GM12878 (cell line): ENCODE measurements at regions not wholly inside any gene's neighbourhood (a gene's known extent, or its start where the extent isn't known, plus 50 kb on each side); places are given as distances from the start of the nearest gene placed in this dataset.

Experiments
- ATAC-seq: fragments of 200-7000 bp; cut with Tn5 transposase; 3 replicates; pipeline ENCODE4 v1.9.1; 2020; ENCODE audit warnings: mild to moderate bottlenecking, moderate library complexity
- BruUV-seq: library from RNA; stranded (reverse); fragments of 400-500 nt; replicated peaks from 2 replicates; lab custom pipeline; 2021; lab: Mats Ljungman, UMichigan
- CTCF ChIA-PET: fragments of 300-600 bp; sonication (Branson Sonifier 250); formaldehyde crosslinking; extraction: SDS; loops from one replicate; lab custom pipeline; 2021; ENCODE audit warnings: inconsistent platforms; lab: Yijun Ruan, JAX
- POLR2A ChIA-PET: fragments of 350-600 bp; formaldehyde crosslinking; extraction: SDS; loops from one replicate; lab custom pipeline; 2021; ENCODE audit warnings: inconsistent platforms; lab: Charles Lee
- RAD21 ChIA-PET: fragments of 300-600 bp; sonication (Branson Sonifier 250); formaldehyde crosslinking; loops from one replicate; lab custom pipeline; 2023; ENCODE audit warnings: antibody characterized with exemption; ENCODE audit not compliant: unreplicated experiment; lab: Charles Lee
- SMC1A ChIA-PET: fragments of 300-600 bp; sonication (Branson Sonifier 250); formaldehyde crosslinking; loops from one replicate; lab custom pipeline; 2023; ENCODE audit not compliant: unreplicated experiment, uncharacterized antibody; lab: Charles Lee
- DNase-seq: peaks from one replicate; pipeline ENCODE4 v3.0.0-alpha.2; 2011; ENCODE audit warnings: low read depth, low spot score
- FAIRE-seq: peaks from 3 replicates; lab custom pipeline; 2011; peaks lifted over from hg19 to GRCh38; lab: Jason Lieb, UNC
- H2AFZ ChIP-seq: 2 replicates; pipeline ENCODE4 v1.6.0; 2011; ENCODE audit warnings: low read depth, low read length, control low read depth; ENCODE audit not compliant: control insufficient read depth
- H3K27ac ChIP-seq: 2 replicates; pipeline ENCODE4 v1.5.1; 2011; ENCODE audit warnings: control low read depth; ENCODE audit not compliant: control insufficient read depth, insufficient read depth
- H3K27me3 ChIP-seq, 2 experiments: replicated peaks in 1 of 2; 2 replicates each; pipeline versions ENCODE4 v1.6.0 to v1.6.1; 2011; ENCODE audit warnings: low read length in 1 of 2; ENCODE audit not compliant: control insufficient read depth in 2 of 2, insufficient read depth in 2 of 2
- H3K36me3 ChIP-seq, 2 experiments: 2 replicates each; pipeline ENCODE4 v1.5.1; 2011; ENCODE audit warnings: low read length in 1 of 2; ENCODE audit not compliant: control insufficient read depth in 2 of 2, insufficient read depth in 2 of 2
- H3K4me1 ChIP-seq: 2 replicates; pipeline ENCODE4 v1.6.1; 2011; ENCODE audit warnings: mild to moderate bottlenecking, low read length, moderate library complexity, mixed read lengths; ENCODE audit not compliant: control insufficient read depth, insufficient read depth
- H3K4me2 ChIP-seq: 2 replicates; pipeline ENCODE4 v1.6.0; 2011; ENCODE audit warnings: control low read depth; ENCODE audit not compliant: control insufficient read depth, insufficient read depth
- H3K4me3 ChIP-seq: fragments of 200-600 bp; sonication (generic); 2 replicates; pipeline ENCODE4 v1.5.1; 2016
- H3K79me2 ChIP-seq: 2 replicates; pipeline ENCODE4 v1.6.0; 2011; ENCODE audit warnings: low read length; ENCODE audit not compliant: control insufficient read depth, insufficient read depth
- H3K9ac ChIP-seq: 2 replicates; pipeline ENCODE4 v1.8.0; 2011; ENCODE audit warnings: low read length, control low read depth, mixed read lengths; ENCODE audit not compliant: control insufficient read depth, insufficient read depth
- H3K9me3 ChIP-seq: replicated peaks from 3 replicates; pipeline ENCODE4 v1.5.1; 2011; ENCODE audit warnings: mild to moderate bottlenecking, low read length; ENCODE audit not compliant: control insufficient read depth, insufficient read depth
- H4K20me1 ChIP-seq: 2 replicates; pipeline ENCODE4 v1.6.0; 2011; ENCODE audit not compliant: control insufficient read depth, insufficient read depth
- ATF7 ChIP-seq: fragments of 450-650 bp; IDR thresholded peaks from 2 replicates; pipeline ENCODE4 v1.6.1; 2016; ENCODE audit warnings: low read depth, mild to moderate bottlenecking
- DPF2 ChIP-seq: fragments of 450-650 bp; IDR thresholded peaks from 2 replicates; pipeline ENCODE4 v1.6.1; 2017; ENCODE audit warnings: mild to moderate bottlenecking
- EP300 ChIP-seq, 2 experiments: fragments of 150-350 bp in 1 of 2; IDR thresholded peaks; 2 replicates each; pipeline ENCODE4 v1.6.1; 2011 to 2012; ENCODE audit warnings: low read depth in 2 of 2, low read length in 2 of 2, borderline replicate concordance in 1 of 2, improper control_type of control experiment in 1 of 2, inconsistent platforms in 1 of 2; ENCODE audit not compliant: control insufficient read depth in 1 of 2
- HSF1 ChIP-seq: fragments of 150-350 bp; IDR thresholded peaks from 2 replicates; pipeline ENCODE4 v1.6.1; 2014; ENCODE audit warnings: mild to moderate bottlenecking, low read depth, low read length
- IKZF1 ChIP-seq: fragments of 450-650 bp; conservative IDR thresholded peaks from 2 replicates; pipeline ENCODE4 v1.6.1; 2017; ENCODE audit warnings: antibody characterized with exemption, mild to moderate bottlenecking
- JUNB ChIP-seq: IDR thresholded peaks from 2 replicates; pipeline ENCODE4 v1.6.1; 2016; ENCODE audit warnings: antibody characterized with exemption, mild to moderate bottlenecking
- NFYB ChIP-seq: IDR thresholded peaks from 2 replicates; pipeline ENCODE4 v1.6.1; 2011; ENCODE audit warnings: low read depth, mild to moderate bottlenecking, low read length, improper control_type of control experiment, moderate library complexity; ENCODE audit not compliant: insufficient read depth
- NR2F1 ChIP-seq: fragments of 450-650 bp; conservative IDR thresholded peaks from 2 replicates; pipeline ENCODE4 v1.6.1; 2017; ENCODE audit warnings: mild to moderate bottlenecking
- SMC3 ChIP-seq: IDR thresholded peaks from 2 replicates; pipeline ENCODE4 v1.6.1; 2011; ENCODE audit warnings: low read length, improper control_type of control experiment, borderline replicate concordance
- SPI1 ChIP-seq: IDR thresholded peaks from 2 replicates; pipeline ENCODE4 v1.6.1; 2011; ENCODE audit warnings: low read depth, mild to moderate bottlenecking, low read length, moderate library complexity, borderline replicate concordance; ENCODE audit not compliant: insufficient read depth
- SUZ12 ChIP-seq: fragments of 200-600 bp; sonication (generic); IDR thresholded peaks from one replicate; pipeline ENCODE4 v1.6.1; 2018; ENCODE audit warnings: antibody characterized with exemption, mild to moderate bottlenecking; ENCODE audit not compliant: unreplicated experiment
- YY1 ChIP-seq: IDR thresholded peaks from 2 replicates; pipeline ENCODE4 v1.6.1; 2011; ENCODE audit warnings: low read depth, mild to moderate bottlenecking, low read length
- WGBS: methylation state at CpG from one replicate; pipeline ENCODE4 v1.1.6; 2016; ENCODE audit warnings: low lambda C conversion rate; ENCODE audit not compliant: insufficient replicate concordance, insufficient coverage; ENCODE audit errors: missing lambda C conversion rate; 5-methylcytosine and 5-hydroxymethylcytosine counted together
- in situ Hi-C: fragments of 300-500 bp; cut with MboI; formaldehyde crosslinking; loops from 9 replicates; pipeline ENCODE4 v1.14.3; 2018; ENCODE audit warnings: mixed read lengths
- intact Hi-C: fragments of 100-400 bp; cut with micrococcal nuclease; formaldehyde crosslinking; loops from one replicate; pipeline ENCODE4 v1.14.2; 2022; ENCODE audit not compliant: unreplicated experiment

- no peak for DNase-seq
- Histone ChIP-seq H3K27me3 (no peaks in the 10 kb centered on the region), H3K4me3 (no peak overlapping the region), H3K4me1 (no peaks in the 10 kb centered on the region), H4K20me1 (no peaks in the 10 kb centered on the region), H3K9ac (no peak overlapping the region), H3K4me2 (no peak overlapping the region), H2AFZ (no peak overlapping the region), H3K36me3 (no peaks in the 10 kb centered on the region), H3K27ac (no peak overlapping the region), H3K79me2 (no peaks in the 10 kb centered on the region), H3K9me3 (no peaks in the 10 kb centered on the region)
- ATAC-seq = no peak
- CTCF ChIA-PET = no interaction called here
- FAIRE-seq = no peak
- no TSS peak for BruUV-seq
- SMC1A ChIA-PET = interaction anchor here (1.4 kb wide), 1 partner anchor 25 kb away, joined by 5 read pairs; no protein-coding TSS in a partner anchor
- RAD21 ChIA-PET = no interaction called here
- no peak for TF ChIP-seq SMC3
- TF ChIP-seq NFYB = no peak
- no peak for TF ChIP-seq YY1
- TF ChIP-seq JUNB = no peak
- no peak for TF ChIP-seq ATF7
- TF ChIP-seq DPF2 = no peak
- no peak for TF ChIP-seq EP300 (IDR thresholded peaks at IDR 0.05; ENCODE audit: borderline replicate concordance in 1 of 2, control insufficient read depth in 1 of 2, low read depth in 2 of 2, low read length in 2 of 2)
- in situ Hi-C loops = no loop called here
- intact Hi-C loops = no loop called here
- POLR2A ChIA-PET = no interaction called here
- WGBS = 58% methylated on average over 1 of the region's 1 CpG
These were observed 253.8 kb upstream of the CITED2 start for GRCh38 chr6:139628270-139628669.

GRCh38 chr6:139627091-139627490, 252.6 kb upstream of the CITED2 start:
- no peaks in the 10 kb centered on the region for H3K36me3 ChIP-seq
- SMC1A ChIA-PET = interaction anchor here (1.0 to 1.2 kb wide), 2 partner anchors 26 to 68 kb away, joined by 4 read pairs; no protein-coding TSS in a partner anchor
- H3K27me3 ChIP-seq = no peaks in the 10 kb centered on the region
- no peak overlapping the region for H3K9ac ChIP-seq
- CTCF ChIA-PET = no interaction called here
- intact Hi-C loops = no loop called here
- no peak overlapping the region for H3K4me2 ChIP-seq
- H3K4me1 ChIP-seq = no peaks in the 10 kb centered on the region
- WGBS = 0% methylated on average over 1 of the region's 1 CpG
- no peak overlapping the region for H3K4me3 ChIP-seq
- in situ Hi-C loops = no loop called here
- no peaks in the 10 kb centered on the region for H4K20me1 ChIP-seq
- TF ChIP-seq EP300 (IDR thresholded peaks at IDR 0.05; ENCODE audit: borderline replicate concordance in 1 of 2, control insufficient read depth in 1 of 2, low read depth in 2 of 2, low read length in 2 of 2) (no peak), YY1 (no peak), IKZF1 (no peak), NFYB (no peak), HSF1 (no peak), SPI1 (no peak), NR2F1 (no peak), SUZ12 (no peak)
- no peaks in the 10 kb centered on the region for H3K9me3 ChIP-seq
- ATAC-seq (no peak), DNase-seq (no peak), FAIRE-seq (no peak)
- H3K79me2 ChIP-seq = no peaks in the 10 kb centered on the region
- no peak overlapping the region for H2AFZ ChIP-seq
- H3K27ac ChIP-seq = no peak overlapping the region
- RAD21 ChIA-PET = no interaction called here
- BruUV-seq = no TSS peak
- POLR2A ChIA-PET = no interaction called here
